NCI-H2107 treated with DMSO at 0.1 percent for 48 hours (cell line): ENCODE measurements at regions not wholly inside any gene's neighbourhood (a gene's known extent, or its start where the extent isn't known, plus 50 kb on each side); places are given as distances from the start of the nearest gene placed in this dataset.

Experiments
- DNase-seq: peaks from one replicate; lab custom pipeline; 2025; ENCODE audit not compliant: unreplicated experiment; lab: John Stamatoyannopoulos, UW

GRCh38 chr9:80881940-80882339 is 807.4 kb downstream of the TLE1 start:
- DNase-seq = no peak

GRCh38 chr9:80881320-80881719 is 808.0 kb downstream of the TLE1 start:
- DNase-seq = no peak

GRCh38 chr9:80878556-80878955 is 810.8 kb downstream of the TLE1 start:
- DNase-seq = no peak

GRCh38 chr9:80875947-80876346 is 813.4 kb downstream of the TLE1 start:
- DNase-seq = no peak

GRCh38 chr9:80874276-80874675 is 815.1 kb downstream of the TLE1 start:
- DNase-seq = no peak

GRCh38 chr9:80873861-80874260 is 815.5 kb downstream of the TLE1 start:
- DNase-seq = no peak

- no peak for DNase-seq
These were observed 817.8 kb downstream of the TLE1 start for GRCh38 chr9:80871596-80871995.

GRCh38 chr9:80867731-80868130 is 821.6 kb downstream of the TLE1 start:
- DNase-seq = no peak

- DNase-seq = no peak
These were observed 822.6 kb downstream of the TLE1 start for GRCh38 chr9:80866576-80867227.

GRCh38 chr9:80866121-80866520 is 823.2 kb downstream of the TLE1 start:
- no peak for DNase-seq

- no peak for DNase-seq
These were observed 846.3 kb downstream of the TLE1 start for GRCh38 chr9:80843028-80843427.

- no peak for DNase-seq
These were observed 847.0 kb downstream of the TLE1 start for GRCh38 chr9:80842389-80842788.

- no peak for DNase-seq
These were observed 847.5 kb downstream of the TLE1 start for GRCh38 chr9:80841888-80842287.

- DNase-seq = no peak
These were observed 849.3 kb downstream of the TLE1 start for GRCh38 chr9:80839821-80840675.

GRCh38 chr9:80836013-80836412 is 853.3 kb downstream of the TLE1 start:
- no peak for DNase-seq

- DNase-seq = no peak
These were observed 857.6 kb downstream of the TLE1 start for GRCh38 chr9:80831751-80832150.

GRCh38 chr9:80811656-80812055 is 877.7 kb downstream of the TLE1 start:
- no peak for DNase-seq

GRCh38 chr9:80811003-80811402 is 878.3 kb downstream of the TLE1 start:
- DNase-seq = no peak

- DNase-seq = no peak
These were observed 882.7 kb downstream of the TLE1 start for GRCh38 chr9:80806671-80807070.

GRCh38 chr9:80804873-80805272 is 884.5 kb downstream of the TLE1 start:
- no peak for DNase-seq

- no peak for DNase-seq
These were observed 891.3 kb downstream of the TLE1 start for GRCh38 chr9:80797831-80798688.
